AG08395 (cell line): ENCODE measurements at regions not wholly inside any gene's neighbourhood (a gene's known extent, or its start where the extent isn't known, plus 50 kb on each side); places are given as distances from the start of the nearest gene placed in this dataset.

Experiments used
- DNase-seq: peaks from one replicate; pipeline ENCODE4 v3.0.0; 2012; ENCODE audit warnings: mixed read lengths, low spot score

DNA sequence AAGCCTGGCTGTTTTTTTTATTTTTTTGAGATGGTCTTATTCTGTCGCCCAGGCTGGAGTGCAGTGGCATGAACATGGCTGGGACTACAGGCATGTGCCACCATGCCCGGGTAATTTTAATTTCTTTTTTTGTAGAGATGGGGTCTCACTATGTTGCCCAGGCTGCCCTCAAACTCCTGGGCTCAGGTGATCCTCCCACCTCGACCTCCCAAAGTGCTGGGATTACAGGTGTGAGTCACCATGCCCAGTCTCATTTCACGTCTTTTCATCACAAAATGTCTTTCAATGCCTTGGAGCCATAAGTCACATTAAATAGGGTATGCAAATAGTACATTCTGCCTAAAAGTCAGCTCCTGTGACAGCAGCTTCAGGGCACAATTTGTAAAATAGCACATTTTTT, 52.8 kb downstream of the SOX2 start:
- no peak for DNase-seq

DNA sequence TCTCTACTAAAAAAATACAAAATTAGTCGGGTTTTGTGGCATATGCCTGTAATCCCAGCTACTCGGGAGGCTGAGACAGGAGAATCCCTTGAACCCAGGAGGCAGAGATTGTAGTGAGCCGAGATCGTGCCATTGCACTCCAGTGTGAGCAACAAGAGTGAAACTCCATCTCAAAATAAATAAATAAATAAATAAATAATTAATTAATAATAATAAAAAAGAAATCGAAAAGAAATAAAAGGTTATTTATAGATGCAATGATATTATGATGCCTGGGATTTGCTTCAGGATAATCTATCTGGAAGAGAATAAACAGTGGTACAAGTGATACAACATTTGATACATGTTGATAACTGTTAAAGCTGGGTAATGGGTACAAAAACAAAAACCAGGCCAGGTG, 58.6 kb downstream of the SOX2 start:
- DNase-seq = no peak

DNA sequence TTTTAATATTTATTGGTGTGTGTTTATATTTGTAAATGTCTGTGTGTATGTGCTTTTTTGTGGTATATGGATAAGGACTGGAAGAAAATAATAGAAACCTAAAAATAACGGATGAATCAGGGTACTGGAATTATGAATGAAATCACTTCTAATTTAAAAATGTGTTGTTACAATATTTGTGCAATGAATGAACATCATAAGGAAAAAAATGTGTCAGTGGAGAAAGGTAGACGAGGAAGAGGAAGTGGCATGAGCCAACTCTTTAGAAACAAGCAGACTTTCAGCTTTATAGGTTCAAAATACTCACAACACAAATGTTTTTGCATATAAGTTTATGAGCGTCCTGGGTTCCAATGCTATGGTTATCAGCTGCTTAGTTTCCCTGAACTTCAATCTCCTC, 59.4 kb downstream of the SOX2 start:
- DNase-seq = no peak

DNA sequence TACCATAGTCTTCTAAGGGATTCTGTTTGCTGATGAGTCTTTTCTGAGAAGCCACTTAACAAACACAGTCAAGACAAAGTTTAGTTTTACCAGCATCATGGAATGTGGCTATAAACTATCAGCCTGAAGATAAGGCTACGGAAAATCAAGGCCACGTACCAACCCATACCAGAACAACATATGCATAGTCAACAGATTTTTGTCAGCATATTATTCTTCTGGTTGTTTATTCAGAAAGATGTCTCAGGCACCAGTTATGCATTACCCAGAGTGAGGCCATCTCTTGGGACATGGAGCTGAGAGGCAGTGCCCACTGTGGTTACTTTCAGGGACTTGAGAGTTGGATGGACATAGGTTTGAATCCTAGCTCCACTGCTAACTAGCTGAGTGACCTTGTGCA, 60.4 kb downstream of the SOX2 start:
- DNase-seq = no peak

DNA sequence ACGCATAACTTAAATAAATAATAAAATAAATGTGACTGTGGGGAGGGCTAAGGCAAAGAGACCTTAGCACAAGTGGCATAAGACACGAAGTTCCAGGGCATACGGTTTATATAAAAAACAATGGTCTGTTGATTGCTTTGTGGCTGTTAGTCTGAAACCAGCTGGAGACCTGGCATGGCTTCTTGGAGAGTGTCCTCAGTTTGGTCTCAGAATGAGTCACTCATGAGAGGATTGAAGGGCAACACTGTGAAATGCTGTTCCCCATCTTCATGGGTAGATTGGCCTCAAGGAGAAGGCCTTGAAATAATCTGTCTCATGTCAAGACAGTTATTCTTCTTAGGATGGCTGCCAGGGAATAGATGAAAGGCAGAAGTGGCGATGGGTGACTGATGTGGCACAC, 62.2 kb downstream of the SOX2 start:
- no peak for DNase-seq

DNA sequence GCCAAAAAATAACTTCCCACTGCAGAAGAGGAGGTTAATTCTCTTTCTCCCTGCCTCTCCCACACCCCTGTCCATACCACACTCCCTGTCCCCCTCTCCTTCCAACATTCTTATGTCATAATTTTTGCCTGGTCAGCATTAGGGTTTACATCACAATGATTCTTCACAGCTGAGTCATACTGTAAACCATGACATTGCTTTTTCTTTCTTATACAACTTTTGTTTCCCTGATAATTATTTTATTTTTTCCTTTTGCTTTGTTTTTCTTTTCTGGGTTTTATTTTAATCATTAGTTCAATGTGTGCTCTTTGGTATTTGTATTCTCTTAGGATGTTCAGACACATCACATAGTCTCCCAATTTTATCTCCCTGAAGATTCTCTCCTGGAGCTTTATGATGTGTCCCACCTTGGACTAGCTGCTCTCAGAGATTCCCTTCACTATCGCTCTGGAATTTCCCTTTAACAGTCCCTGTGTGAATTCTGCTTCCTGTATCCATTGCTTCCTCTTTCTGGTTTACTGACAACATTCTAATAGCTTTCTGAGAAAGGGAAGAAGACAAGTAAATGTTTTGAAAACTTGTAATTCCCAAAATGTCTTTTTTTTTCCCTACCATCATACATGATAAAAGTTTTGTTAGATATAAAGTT, 70.7 kb downstream of the SOX2 start:
- DNase-seq = no peak

DNA sequence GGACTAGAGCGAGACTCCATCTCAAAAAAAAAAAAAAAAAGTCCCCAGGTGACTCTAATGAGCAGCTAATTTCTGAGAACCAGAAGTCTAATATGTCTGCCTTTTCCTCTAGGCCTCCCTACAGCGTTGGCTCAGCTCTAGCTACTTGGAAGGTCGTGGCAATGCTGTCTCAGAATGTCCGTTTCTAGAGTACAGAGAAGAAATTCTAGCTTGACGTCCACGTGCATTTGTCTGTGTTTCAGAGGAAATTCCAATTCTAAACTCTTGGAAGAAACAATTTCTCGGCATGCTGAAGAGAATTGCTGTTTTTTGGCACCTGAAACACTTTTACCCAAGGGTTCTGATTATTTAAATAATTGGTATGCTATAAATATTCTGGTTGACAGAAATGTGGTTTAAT, 78.8 kb downstream of the SOX2 start:
- no peak for DNase-seq

DNA sequence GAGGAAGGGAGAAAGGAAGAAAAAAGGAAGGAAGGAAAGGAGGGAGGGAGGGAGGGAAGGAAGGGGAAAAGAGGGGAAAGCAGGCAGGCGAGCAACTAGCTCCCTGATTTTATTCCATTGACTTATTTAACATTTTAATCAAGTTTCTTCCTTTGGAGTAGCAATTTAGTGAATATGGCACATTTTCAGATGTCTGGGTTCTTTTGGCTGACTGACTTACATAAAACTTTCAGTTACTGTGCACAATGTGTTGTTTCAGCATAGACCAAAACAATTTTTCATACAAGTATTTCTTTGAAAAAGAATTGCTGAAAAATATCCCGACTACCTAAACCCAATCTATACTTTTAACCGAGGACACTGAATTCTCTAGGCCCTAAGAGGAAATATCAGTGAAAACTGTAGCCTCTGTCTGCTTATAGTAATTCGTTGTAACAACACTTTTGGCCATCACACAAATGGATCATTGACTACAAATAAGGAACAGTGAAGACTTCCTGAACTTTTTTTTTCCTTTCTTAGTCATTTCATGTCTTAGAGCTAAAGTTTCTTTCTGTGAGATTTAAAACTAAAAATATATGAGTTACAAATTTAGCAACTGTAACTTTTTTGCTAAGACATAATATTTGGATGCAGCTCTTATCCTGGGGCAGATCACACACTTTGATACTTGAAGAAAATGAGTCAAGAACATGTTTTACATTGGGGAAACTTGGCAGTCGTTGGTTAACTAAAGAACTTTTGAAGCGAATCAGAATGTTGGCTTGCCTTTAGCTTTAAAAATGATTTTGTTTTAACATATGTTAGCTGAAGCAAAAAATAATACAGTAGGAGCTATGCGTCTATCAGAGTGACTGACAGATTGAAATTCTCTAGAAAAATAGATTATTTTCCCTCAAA, 79.6 kb downstream of the SOX2 start:
- DNase-seq = no peak

DNA sequence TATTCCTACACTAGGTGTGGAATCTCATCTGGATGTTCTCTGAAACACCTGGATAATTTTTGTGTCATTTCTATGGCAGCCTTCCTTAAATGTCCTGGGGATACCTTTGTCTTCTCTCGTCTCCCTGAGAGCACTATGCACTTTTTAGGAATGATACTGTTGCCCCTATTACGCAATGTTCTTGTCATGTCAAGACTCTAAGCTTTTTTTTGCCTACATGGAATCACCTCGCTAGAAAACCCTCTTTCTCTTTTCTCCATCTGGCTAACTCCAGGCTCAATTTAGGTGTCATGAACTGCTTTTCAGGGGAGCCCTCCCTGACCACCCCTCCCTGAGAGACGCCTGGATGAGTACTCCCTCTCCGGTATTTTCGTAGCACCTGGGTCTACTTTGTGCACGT, 81.3 kb downstream of the SOX2 start:
- no peak for DNase-seq

DNA sequence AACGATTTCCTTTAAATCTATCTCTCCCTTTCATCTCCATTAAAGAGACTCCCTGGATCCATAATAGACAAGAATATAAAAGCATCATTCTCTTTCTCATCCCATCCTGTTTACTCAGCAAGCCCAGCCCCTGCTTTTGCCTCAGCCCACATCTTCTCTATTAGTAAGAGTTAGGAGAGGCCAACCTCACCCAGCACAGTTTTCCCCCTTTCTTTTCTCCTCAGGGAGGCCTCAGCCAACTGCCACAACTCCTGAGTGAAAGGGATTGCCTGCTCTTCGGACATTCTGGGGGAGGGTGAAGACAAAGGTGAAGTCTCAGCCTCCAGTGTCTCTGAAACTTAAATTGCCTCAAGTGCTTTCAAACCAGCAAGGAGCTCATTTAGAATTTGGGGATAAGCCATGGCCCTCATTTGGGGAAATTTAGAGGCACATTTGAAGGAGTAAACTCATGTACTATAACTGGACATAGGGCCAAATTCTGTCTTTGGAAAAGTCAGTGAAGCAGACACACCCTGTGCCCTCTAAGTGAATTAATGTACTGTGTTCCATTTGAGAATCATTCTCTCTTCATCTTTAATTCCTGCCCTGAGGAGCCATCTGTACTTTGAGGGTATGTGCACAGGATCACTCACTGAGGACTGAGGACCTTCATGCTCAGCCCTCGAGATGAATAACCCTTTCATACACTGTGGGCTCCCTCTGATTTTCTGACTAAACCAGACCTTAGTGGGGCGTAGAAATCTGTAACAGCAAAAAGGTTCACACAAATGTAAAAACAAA, 82.5 kb downstream of the SOX2 start:
- no peak for DNase-seq

DNA sequence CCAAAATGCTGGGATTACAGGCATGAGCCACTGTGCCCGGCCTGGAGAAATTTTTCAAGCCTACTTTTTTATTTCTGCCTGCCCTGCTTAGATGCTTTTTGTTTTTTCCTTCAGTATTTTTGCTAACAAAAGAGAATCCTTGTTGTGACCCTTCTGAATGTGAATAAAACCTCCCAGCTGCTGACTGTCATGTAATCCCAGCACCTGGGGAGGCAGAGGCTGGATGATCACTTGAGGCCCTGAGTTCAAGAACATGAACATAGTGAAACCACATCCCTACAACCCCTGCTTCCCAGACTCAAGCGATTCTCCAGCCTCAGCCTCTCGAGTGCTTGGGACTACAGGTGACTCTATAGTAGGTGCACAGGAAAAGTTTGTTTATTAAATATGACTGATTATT, 84.9 kb downstream of the SOX2 start:
- no peak for DNase-seq

DNA sequence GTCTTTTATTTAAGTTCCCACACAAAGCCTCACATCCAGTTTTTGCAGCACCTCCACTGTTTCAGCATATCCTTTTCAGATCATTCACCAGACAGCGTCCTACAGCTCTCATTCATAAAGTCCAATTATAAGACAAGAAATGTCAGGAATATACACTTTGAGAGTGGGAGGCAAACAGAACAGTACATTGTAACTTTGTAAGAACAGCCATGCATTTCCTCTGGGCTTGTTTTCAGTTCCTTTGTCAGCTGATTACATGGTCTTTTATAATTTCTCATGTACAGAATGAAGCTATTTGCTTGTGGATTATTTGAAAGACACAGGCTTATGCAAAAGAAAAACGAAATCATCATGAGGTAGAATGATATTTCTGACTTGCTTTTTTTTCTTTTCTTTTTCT, 85.7 kb downstream of the SOX2 start:
- DNase-seq = no peak

DNA sequence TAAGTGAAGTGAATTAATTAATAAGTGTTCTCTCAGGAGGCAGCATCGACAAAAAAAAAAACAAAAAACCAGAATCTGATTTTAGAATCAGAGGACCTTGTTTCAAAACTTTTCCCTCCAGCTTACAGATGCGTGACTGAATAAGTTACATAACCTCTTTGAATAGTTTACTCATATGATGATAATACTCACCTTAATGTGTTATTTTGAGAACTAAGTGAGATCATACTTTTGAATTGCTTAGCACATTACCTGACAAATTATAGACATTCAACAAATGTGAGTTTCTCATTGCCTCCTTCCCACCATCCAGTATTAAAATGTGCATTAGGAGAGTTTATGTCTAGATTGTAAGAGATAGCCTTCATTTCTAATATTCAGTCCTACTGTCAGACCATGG, 94.0 kb downstream of the SOX2 start:
- DNase-seq = no peak

DNA sequence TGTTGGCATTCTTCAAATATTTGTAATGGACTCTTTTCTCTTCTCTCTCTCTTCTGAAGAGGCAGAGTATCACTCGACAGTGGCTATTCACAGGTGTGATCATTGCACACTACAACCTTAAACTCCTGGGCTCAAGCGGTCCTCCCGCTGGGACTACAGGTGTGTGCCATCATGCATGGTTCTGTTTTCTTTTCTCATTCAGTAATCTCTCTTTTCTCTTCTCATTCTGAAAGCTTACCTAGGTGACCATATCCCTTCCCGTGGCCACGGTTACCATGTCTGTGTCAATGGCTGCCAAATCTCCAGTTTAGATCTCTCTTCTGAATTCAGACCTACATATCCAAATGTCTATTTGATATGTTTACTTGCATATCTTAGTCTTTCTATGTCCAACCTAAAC, 96.3 kb downstream of the SOX2 start:
- DNase-seq = no peak

DNA sequence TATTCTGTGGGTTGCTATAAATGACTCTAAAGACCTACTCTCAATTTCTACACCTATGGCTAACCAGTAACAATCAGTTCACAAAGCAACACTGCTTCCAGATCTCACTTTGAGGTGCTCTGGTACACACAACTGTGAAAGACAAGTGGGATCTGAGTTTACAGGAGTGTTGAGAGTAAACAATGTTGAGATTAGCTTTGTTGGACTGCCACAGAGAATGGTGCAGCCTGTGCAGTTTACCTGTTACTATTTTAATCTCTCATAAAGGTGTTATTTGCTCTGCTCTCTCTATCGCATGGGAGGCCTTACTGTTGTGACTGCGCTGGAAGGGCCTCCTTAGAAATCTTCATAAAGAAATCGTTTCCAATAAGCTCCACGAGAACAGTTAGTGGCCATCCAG, 112.0 kb downstream of the SOX2 start:
- DNase-seq = no peak

DNA sequence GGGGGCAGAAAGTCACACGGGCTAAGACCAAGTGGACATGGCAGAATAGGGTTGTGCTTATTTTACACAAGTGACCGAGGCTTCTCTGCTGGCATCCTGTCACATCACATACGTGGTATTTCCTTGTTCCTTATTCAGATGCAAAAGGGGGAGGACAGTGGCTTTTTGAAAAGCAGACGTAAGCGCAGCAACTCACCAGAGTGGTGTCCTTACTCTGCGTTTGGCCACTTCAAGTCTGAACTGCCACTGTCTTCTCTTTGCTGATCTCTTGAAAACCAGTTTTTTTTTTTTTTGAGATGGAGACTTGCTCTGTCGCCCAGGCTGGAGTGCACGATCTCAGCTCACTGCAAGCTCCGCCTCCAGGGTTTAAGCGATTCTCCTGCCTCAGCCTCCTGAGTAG, 113.2 kb downstream of the SOX2 start:
- no peak for DNase-seq

DNA sequence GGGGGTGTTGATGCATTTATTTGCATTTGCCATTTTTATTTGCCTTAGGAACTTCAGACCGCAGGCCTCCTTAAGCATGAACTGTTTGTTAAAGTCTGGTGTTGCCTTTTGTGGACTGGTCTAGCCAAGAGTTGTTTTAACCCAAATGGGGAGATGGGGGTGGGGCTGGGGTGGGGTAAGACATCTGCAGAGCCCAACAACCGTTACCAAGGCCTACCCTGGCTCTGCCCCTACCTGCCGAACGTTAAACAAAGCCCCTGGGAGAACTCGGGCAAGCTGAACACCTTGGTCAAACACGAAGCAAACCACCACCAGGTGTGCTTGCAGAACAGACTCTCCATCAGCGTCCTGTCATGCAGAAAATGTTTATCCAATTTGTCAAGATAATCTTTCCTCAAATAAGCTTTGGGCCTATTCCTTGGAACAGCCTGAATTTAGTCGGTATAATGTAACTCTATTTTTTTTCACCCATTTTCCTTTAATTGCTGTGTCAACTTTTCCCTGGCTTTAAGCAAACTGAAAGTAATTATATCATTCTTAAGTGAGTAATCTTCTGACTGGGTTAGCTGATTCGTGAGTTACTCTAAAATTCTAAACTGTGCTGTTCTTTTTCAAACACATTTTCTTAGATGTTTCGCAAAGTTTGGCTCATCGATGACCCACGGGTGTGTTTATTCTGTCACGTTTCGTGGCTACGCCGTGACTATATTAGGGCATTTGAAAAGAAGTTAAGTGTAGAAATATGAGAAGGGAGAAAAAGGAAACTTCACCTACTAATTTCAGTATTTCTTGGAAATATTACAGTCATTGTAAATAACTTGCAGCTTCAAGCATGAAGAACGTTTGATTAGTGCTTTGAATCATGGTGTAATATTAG, 127.6 kb downstream of the SOX2 start:
- no peak for DNase-seq

DNA sequence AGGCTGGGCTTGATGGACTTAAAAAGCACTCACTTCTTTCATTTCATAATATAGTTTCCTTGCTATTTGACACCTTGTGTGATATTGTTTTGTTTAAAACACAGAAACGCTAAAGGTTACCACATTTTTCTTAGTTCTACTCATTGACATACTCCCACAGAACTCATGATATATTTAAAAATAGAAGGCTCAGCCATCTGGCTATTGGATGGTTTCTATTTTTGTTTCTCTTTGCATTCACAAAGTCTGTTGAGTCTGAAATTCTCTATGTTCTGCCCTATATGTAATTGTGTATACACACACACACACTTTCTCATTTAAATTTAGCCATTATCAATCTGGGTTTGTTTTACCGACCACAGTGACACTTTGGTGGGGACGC, 128.2 kb downstream of the SOX2 start:
- DNase-seq = no peak

DNA sequence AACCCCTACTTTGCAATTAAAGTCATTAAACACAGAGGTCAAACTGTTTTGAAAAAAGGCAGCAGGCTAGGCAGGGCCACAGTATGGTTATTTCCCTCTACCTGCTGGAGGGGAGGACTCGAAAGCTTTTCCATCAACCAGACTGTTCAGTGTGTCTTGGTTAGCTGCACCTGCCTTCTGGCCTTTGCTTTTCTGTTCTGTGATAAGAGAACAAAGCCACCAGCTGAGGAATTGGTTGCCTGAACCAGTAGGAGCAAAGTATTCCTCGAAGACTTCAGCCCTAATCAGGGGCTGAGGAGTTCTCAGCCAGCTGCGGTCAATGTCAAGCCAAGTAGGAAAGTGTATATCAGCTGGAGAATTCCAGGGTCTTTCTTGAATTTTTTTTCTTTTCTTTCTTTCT, 132.5 kb downstream of the SOX2 start:
- no peak for DNase-seq

DNA sequence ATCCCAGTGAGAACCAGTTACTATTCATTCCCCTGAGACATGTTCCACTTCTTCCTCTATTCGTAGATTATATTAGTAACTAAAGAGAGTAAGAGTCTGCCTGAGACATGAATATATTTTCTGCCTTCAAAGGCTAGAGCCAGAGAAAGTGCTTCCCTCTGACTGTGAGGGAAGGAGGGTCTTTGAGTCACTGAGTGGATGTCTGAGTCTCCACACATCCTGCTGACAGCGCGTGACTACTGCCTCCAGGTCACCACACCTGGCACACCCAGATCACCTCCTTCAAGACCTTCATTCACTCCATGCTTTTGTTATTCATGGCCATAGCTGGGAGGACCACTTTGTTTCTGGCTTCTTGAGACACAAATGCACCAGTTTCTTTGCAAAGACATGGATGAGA, 135.6 kb downstream of the SOX2 start:
- no peak for DNase-seq

DNA sequence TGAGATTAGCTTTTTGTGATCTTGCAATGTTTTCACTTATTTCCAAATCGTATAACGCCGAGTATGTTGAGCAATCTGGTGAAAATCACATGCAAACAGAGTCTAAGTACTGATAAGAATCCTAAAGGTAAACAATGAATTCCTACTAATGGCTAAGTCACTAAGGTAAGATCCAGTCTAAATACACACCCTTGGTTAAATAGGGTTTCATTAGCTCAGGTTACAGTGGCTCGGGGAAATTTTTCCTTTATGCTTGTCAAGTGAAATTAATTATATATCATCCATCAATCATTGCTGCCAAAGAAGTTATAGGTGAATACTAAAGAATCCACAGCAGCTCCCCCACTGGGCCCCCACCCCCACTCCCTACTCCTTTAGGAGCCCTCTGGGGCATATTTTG, 139.3 kb downstream of the SOX2 start:
- no peak for DNase-seq

DNA sequence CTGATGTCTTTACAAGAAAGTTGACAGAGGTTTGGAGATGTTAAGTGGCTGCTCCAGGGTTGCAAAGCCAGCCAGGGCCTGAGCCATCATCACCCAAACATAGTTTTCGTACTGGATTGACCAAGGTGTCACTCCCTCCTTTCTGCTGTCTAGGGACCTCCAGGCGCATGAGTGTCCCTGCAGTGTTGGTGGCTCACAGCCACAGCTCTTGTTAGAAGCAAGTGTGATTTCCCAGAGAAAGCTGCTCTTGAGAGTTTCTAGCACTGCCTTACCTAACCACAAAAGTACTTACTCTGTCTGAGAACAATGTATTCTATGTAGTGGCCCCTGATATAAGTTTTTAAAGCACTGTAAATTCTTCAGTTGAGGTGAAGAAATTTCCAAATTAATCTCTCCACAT, 144.1 kb downstream of the SOX2 start:
- DNase-seq = no peak
